C1 segment of cervical spinal cord (tissue), 14 donors: ENCODE measurements at regions not wholly inside any gene's neighbourhood (a gene's known extent, or its start where the extent isn't known, plus 50 kb on each side); places are given as distances from the start of the nearest gene placed in this dataset.
"Not testable (repeated sequence)": the region's sequence is repeated elsewhere in the genome, so short reads cannot be mapped to it uniquely, and the experiment has no call there.

Experiments used
- DNase-seq, 14 donors: peaks; one replicate each; lab custom pipeline; 2025; lab: John Stamatoyannopoulos, UW

DNA sequence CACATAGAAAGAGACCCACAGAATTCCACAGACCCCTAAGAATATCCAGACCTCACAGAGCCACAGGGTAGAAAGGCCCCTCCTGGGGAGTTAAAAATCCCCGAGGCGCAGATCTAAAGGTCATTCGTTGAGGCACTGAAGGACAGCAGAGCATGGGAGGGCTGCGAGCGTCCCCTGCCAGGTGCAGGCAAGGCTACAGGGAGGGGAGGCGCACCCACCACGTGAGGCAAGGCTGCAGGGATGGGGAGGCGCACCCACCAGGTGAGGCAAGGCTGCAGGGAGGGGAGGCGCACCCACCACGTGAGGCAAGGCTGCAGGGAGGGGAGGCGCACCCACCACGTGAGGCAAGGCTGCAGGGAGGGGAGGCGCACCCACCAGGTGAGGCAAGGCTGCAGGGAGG is 785.6 kb upstream of the FRG1 start:
- not testable (repeated sequence) for DNase-seq

DNA sequence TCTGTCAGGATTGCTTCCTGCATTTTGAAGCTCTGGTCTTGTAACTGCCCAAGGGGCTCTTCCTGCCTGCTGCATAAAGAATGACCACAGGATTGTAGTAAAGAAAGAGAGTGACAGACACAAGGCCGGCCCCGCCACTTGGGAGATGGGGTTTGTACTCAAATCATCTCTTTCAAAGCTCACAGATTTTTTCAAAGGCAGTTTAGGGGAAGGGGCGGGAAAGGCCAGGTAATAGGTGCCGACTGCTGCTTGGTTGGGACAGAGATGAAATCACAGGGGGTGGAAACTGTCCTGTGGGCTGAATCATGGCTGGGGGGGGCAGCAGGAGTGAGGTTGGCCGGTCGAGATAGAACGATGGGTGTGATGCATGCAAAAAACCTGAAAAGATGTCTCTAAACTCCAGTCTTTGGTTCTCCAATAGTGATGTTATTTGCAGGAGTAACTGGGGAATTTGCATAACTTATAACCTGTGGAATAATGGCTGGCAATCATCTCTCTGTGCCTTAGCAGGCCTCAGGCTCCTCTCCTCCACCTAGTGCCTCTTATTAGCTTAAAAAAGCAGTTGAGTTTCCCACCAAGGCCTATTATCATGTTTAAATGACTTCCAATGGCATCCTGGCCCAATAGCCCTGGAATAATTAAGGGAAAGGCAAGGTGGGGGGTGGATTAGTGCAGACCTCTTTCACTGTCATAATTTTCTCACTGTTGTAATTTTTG is 778.4 kb upstream of the FRG1 start:
- no peak for DNase-seq

DNA sequence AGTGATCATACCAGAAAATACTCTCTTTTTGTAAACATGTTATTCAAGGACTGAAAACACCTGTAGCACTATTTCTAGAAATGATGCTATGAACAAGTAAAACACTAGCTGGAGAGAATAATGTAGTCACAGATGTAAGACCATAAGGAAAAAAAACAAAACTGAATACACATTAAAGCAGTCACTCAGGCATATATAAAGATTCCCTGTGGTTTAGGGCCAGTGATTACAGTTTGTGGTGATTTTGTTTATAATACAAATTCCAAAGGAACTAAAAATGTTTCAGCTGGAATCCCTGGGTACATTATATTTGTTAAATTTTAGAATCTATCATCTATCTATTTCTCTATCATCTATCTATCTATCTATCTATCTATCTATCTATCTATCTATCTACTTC is 777.8 kb upstream of the FRG1 start:
- DNase-seq = no peak

DNA sequence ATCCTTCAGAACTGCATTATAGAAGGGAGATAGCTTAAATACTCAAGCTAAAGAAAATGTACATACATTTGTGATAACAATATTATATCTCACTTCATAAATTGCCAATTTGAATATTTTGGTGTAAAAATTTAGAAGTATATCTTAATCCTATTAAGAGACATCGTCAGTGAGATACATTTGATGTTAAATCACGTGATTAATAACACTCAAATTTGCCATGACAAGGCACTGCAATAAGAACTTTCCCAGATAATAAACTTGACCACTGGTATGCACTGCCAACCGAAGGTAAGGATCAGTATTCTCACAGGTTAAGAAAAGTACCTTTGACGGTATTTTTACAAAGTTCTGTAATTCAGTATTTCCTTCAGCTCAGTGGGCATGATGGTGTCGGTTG is 764.7 kb upstream of the FRG1 start:
- no peak for DNase-seq

DNA sequence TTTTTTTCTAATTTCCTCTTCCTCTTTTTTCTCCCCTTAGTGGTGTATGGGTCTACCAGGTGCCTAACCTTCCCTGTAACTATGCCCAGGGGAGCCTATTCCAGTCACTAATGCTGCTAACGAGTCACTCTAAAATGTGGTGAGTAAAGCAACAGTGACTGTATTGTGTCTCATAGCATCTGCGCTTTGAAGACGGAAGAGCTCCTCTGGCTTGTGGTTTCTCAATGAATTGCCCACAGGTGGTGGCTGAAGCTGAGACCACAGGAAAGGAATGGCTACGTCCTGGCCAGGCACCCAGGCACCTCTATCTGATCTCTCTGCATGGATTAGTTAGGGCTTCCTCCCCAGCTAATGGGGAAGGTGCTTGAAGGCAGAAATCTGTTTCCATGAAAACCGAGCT is 763.5 kb upstream of the FRG1 start:
- DNase-seq = no peak

DNA sequence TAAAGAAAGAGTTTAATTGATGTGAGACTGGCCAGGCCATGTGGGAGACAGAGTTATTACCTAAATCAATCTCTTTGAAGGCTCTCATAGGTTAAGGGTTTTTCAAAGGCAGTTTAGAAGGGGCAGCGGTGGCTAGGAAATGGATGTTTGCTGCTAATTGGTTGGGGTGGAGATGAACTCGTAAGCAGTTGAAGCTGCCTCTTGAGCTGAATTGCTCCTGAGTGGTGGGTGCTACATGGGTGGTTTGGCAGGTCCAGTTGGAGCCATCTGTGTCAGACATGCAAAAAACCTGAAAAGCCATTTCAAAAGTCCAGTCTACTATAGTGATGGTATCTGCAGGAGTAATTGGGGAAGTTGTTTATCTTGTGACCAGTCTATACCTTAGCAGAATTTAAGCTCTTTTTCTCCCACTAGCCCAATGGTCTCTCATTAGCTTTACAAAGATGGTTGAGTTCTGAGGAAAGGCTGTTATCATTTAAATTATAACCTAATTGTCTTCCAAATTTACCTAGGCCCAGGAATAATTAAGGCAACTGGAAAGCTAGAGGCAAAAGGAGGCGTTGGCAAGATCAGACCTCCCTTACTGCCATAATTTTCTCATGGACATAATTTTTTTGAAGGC is 762.4 kb upstream of the FRG1 start:
- no peak for DNase-seq

DNA sequence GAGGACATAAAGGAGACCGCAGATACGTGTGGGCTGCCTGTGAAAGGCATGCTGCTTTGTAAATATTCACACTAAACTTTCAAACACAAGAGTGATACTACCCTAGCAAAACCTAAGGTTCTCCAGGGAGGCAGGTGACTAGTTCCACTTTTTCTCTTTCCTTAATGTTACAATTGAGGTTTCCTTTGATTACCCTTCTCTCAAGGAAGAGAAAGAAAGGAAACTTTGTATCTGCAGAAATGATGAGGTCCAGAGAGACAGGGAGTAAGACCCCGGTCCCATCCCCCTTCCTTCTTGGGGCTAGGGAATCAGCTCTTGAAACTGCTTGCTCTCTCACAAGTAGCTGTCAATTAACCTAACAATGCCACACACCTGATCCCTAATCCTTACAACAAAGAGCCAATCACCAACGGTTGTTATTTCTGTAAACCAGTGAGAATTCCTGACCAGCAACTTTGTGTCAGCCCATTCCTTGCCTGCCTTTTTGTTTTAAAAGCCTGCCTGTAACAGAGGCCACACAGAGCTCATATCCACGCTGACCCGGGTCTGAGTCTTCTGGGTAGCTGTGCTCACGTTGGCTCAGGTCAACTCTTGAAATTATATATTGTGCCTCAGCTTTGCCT is 754.8 kb upstream of the FRG1 start:
- DNase-seq = no peak

DNA sequence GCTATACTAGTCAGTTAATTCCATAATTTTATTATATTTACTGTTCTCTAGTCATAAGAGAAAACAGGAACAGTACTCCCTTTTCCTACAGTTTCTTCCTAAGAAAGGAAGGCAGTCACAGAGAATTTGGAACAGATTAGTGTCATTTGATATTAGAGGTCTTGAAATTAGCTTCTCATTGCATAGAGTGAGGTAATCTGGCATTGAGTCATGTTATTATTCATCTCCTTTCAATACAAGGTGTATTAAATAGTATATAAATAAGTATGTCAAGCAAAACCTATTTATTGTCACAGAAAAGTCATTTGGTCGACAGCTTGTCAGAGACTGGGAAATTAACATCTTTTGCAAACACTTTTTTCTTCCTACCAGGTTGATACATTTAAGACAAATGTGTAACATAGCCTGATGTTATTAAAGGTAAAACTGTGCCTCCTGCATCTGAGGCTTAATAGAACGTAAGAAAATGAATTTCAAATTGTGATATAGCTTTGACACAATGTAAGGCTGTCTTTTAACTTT is 753.1 kb upstream of the FRG1 start:
- no peak for DNase-seq

DNA sequence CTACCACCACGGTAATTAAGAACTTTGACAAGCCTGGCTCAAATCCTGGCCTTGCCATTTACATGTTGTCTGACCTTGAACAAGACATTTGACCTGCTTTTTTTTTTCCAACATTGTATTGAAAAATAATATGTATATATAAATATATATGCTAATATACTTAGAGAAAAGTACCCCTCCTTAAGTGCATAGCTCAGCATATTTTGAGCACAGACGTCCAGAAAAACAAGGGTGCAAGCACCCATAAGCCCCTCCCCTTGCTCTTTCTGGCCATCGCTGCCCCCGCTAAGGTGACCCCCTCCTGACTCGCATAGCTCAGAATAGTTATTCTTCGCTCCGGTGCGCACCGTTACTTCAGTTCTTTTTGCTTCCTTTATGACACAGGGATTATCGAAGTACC is 742.0 kb upstream of the FRG1 start:
- no peak for DNase-seq

DNA sequence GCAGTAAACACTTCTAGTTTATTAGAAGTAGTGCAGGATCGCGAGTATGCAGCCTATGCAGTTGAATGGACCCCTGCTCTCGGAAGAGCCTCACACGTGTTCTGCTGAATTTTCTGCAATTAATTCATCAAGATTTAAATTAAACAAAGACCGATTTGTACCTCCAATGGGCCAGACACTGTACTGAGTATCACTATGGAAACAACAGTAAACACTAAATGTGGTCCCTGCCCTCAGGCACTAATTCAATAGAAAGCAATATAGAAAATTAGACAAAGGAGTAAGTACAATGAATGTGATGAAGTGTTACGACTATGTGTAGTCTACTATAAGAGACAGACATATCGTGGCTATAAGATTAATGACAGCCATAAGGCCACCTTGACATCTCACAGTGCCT is 740.3 kb upstream of the FRG1 start:
- no peak for DNase-seq

DNA sequence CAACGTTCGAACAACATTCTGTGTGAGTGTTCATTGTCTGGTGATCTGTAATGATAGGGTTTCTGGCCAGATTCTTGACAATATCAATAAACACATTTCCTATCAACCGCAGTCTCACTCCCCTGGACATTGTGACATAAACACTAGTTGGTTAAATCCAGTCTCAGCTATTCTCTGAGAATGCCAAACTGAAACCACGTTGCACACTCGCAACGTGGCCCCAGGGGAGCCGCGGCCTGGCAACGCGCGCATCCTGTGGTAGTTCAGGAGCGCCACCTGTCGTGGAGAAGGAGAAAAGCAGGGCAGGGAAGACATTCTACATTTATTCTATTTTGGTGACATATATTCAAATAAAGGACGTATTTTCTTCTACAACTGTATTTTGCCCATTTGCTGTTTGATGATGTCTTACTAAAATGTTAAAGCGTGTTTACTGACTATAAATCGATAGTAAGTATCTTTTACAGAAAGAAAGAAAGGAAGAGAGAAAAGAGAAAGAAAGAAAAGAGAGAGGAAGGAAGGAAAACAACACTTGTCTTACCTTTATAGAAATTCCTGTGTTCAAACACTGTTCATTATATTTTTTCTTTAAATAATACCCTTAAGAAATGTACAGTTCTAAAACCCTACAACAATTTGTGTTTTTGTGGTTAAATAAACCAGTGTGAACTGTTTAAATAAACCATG is 738.3 kb upstream of the FRG1 start:
- DNase-seq = peak in 5 of 14 donors; percentile 4 to 14 (median 13)

DNA sequence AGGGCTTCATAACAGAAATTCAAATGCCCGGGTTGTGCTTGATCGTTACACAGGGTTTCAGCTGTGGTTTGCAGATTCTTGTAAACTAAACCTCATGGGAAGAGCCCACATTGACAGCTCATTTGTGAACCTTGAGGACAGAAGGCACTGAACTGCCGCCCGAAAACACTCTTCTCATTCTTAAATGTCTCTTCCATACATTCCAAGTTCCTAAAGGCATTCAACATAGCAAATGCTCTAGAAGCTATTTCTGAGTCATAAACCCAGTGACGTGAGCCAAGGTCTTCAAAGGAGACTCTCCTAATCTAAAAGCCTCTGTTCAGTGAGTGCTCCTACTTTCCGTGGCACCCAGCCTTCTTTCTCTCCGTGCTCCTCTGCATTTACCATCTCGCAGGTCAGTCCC is 737.8 kb upstream of the FRG1 start:
- no peak for DNase-seq

DNA sequence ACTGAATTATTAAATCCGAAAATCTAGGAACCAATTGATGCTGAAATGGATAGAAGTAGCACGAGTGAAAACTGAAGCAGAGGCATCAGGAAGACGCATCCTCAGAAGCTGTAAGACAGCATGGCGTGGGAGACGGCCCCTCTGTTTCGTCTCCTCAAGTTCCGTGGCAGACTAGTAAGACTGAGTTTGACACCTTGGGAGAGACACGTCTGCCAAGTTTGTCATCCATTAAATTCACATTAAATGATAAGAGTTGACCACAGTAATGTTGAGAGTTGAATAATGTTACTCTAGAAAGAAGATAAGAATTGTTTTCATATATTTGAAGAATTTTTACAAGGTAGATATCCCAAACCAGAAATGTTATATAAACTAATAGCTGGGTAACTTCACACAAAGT is 736.1 kb upstream of the FRG1 start:
- DNase-seq = no peak

DNA sequence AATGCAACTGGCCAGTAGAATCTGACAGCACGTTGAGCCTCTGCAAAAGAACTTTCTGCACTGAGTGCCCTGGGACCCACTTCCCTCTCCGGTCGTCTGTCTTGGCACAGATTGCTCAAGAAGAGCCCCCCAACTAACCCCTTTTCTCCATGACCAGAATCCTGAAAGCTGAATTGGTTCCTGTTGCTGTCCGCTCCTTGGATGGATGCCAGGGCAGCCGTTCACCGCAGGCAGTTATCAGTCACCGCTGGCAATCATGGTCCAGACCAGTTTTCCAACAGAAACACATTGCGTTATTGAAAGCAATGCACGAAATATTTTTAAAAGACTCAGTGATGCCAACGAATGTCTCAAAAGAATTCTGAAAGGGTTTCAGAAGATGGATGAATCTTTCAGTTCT is 733.7 kb upstream of the FRG1 start:
- DNase-seq = no peak

DNA sequence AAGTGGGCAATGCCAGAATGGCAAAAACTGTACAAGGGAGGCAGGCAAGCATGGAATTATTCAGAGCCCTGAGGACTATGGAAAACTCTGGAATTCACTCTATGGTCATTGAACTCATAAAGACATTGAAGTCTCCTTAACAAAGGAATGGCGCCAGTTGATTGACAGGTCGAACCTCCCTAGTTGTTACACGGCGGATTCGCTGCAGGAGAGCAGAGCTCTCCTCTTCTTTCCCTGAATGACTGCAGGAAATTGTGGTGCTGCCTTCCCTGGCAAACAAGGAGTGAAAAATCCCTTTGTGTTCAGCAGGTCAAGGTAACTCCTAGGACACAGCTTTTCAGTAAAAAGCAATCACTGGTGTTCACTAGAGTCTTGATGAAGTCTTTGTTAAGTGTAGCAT is 732.8 kb upstream of the FRG1 start:
- DNase-seq = no peak

DNA sequence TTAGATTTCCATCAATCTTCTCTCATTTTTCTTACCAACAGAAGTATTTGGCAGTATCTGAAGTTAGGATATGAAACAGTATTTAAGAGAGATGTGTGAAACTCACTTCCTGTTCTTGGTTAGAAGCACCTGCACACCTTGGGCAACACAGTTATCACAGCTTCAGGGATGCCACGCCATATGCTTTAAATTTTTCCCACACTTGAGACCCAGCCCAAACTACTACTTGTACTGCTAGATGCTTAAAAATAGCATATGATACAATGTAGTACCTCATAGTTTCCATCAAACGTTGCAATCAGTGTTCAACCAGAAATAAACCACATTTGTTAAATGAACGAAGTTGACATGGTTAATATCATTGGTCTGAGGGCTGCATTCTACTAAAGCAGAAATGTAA is 725.1 kb upstream of the FRG1 start:
- no peak for DNase-seq

DNA sequence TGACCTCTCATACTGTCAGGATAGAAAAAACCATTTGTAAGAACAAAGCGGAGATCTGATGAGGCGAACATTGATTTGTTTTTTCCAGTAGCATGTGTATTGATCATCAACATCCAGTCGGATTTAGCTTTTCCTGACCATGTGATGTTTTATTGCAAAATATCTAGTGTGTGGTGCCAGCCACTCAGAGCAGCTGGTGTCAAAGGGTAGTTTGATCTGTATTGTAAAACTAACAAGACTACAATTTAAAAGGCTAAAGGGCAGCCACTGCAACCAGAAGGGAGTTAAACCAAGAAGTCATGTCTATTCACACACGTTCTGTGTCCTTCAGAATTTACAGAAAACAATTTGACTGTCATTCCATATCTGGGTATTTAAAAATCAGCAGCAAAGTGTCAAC is 719.0 kb upstream of the FRG1 start:
- DNase-seq = no peak

DNA sequence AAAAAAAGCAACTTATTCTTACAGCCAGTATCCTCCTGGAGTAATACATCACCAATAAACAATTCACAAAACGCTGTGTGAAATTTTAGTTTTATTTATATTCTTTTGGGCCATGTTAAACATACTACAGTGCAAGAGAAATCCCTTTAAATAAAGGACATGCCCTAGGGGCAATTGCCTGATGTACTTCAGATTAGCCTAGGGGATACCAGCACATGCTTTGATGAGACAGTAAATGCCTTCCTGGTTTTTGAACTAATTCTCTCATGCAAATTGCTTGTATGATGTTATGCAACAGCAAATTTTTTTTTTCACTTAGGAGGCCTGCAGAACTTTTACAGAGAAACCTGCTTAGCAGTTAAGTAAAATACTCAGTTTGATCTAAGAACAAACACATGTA is 711.9 kb upstream of the FRG1 start:
- DNase-seq = no peak

DNA sequence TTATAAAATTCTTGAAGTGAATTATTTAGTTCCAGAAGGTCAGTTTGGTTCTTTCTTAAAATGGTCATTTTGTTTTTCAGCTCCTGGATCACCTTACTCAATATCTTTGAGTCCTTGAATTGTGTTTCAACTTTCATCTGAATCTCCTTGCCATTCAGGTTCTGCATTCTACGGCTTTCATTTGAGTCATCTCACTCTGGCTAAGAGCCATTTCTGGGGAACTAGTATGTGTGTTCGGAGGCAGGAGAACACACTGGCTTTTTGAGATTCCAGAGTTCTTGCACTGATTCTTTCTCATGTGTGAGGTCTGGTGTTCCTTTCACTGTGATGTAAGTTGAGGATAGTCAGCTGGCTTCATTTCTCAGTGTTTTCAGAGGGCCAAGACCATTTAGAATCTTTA is 708.4 kb upstream of the FRG1 start:
- no peak for DNase-seq

DNA sequence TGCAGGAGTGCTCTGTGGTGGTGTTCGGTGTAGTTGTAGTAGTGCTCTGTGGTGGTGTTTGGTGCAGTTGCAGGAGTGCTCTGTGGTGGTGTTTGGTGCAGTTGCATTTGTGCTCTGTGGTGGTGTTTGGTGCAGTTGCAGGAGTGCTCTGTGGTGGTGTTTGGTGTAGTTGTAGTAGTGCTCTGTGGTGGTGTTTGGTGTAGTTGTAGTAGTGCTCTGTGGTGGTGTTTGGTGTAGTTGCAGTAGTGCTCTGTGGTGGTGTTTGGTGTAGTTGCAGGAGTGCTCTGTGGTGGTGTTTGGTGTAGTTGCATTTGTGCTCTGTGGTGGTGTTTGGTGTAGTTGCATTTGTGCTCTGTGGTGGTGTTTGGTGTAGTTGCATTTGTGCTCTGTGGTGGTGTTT is 706.9 kb upstream of the FRG1 start:
- DNase-seq = not testable (repeated sequence)

DNA sequence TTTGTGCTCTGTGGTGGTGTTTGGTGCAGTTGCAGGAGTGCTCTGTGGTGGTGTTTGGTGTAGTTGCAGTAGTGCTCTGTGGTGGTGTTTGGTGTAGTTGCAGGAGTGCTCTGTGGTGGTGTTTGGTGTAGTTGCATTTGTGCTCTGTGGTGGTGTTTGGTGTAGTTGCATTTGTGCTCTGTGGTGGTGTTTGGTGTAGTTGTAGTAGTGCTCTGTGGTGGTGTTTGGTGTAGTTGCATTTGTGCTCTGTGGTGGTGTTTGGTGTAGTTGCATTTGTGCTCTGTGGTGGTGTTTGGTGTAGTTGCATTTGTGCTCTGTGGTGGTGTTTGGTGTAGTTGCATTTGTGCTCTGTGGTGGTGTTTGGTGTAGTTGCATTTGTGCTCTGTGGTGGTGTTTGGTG is 705.7 kb upstream of the FRG1 start:
- DNase-seq = not testable (repeated sequence)

DNA sequence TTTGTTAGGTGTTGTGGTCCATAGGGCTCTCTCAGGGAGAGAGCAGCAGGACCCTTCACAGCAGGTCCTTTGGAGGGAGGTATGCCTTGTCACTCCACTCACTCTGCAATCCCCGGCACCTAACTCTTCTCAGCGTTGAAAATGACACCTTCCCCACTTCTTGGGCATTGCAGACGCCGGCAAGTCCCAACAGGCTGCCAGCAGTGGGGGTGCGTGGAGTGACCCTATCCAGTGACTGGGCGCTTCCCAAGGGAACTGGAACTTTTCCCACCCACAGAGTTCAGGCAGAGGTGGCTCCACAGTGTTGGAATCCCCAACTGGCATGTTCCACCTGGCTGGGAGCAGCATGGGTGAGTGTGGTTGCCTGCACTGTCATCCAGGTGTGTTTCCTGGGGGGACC is 705.1 kb upstream of the FRG1 start:
- no peak for DNase-seq
